A549 (cell line): ENCODE measurements at regions not wholly inside any gene's neighbourhood (a gene's known extent, or its start where the extent isn't known, plus 50 kb on each side); places are given as distances from the start of the nearest gene placed in this dataset.

Experiments
- ATAC-seq, 2 experiments: fragments of 200-7000 bp in 1 of 2; fragments of >200 bp in 1 of 2; cut with Nextera tagmentation in 1 of 2; cut with Tn5 transposase in 1 of 2; 3 replicates each; pipeline versions ENCODE4 v1.8.0 to v1.9.1; 2018 to 2020; ENCODE audit warnings: mild to moderate bottlenecking in 1 of 2, moderate library complexity in 1 of 2
- CTCF ChIA-PET: fragments of 300-600 bp; sonication (Branson Sonifier 250); formaldehyde crosslinking; extraction: SDS; loops from one replicate; lab custom pipeline; 2021; ENCODE audit warnings: antibody characterized with exemption, inconsistent platforms; lab: Yijun Ruan, JAX
- POLR2A ChIA-PET: fragments of 350-600 bp; formaldehyde crosslinking; extraction: SDS; loops from one replicate; lab custom pipeline; 2021; ENCODE audit warnings: antibody characterized with exemption, inconsistent platforms; lab: Yijun Ruan, JAX
- DNase-seq, 2 experiments: peaks; one replicate each; pipeline versions ENCODE4 v3.0.0 to v3.0.0-alpha.2; 2011 to 2016; ENCODE audit warnings: low read depth in 1 of 2, low spot score in 1 of 2
- FAIRE-seq: peaks from 2 replicates; lab custom pipeline; 2011; peaks lifted over from hg19 to GRCh38; lab: Jason Lieb, UNC
- H3K27ac ChIP-seq, 2 experiments: fragments of >200 bp; sonication (Bioruptor Twin); formaldehyde crosslinking; 3 replicates each; pipeline ENCODE4 v1.5.1; 2016 to 2017
- H3K4me1 ChIP-seq: fragments of >200 bp; sonication (Bioruptor Twin); formaldehyde crosslinking; 3 replicates; pipeline ENCODE4 v1.6.1; 2016
- H3K4me2 ChIP-seq: fragments of >200 bp; sonication (Bioruptor Twin); formaldehyde crosslinking; 3 replicates; pipeline ENCODE4 v1.6.1; 2016
- H3K4me3 ChIP-seq: fragments of >200 bp; sonication (Bioruptor Twin); formaldehyde crosslinking; 3 replicates; pipeline ENCODE4 v1.5.1; 2016
- H3K9me3 ChIP-seq: fragments of >200 bp; sonication (Bioruptor Twin); formaldehyde crosslinking; 3 replicates; pipeline ENCODE4 v1.6.1; 2016
- ATOH8 ChIP-seq: fragments of 250-450 bp; sonication (Bioruptor Pico); IDR thresholded peaks from 2 replicates; pipeline ENCODE4 v1.5.0; 2020; ENCODE audit warnings: low read depth, mild to moderate bottlenecking, moderate library complexity
- BHLHE40 ChIP-seq: IDR thresholded peaks from 2 replicates; pipeline ENCODE4 v1.6.1; 2012; ENCODE audit warnings: low read depth, low read length, inconsistent platforms
- CTCF ChIP-seq: fragments of >200 bp; sonication (Bioruptor Twin); formaldehyde crosslinking; IDR thresholded peaks from 3 replicates; pipeline ENCODE4 v1.5.1; 2016
- EP300 ChIP-seq, 2 experiments: fragments of >200 bp; sonication (Bioruptor Twin); formaldehyde crosslinking; IDR thresholded peaks; 2 replicates in 1 of 2; 3 replicates in 1 of 2; pipeline ENCODE4 v1.6.1; 2016 to 2017
- FOSB ChIP-seq: fragments of 250-450 bp; sonication (Bioruptor Pico); IDR thresholded peaks from 2 replicates; pipeline ENCODE4 v1.5.0; 2020; ENCODE audit warnings: mild to moderate bottlenecking, moderate library complexity
- FOSL2 ChIP-seq, 2 experiments: fragments of 450-650 bp in 1 of 2; fragments of >200 bp in 1 of 2; sonication (Bioruptor Twin) in 1 of 2; formaldehyde crosslinking; IDR thresholded peaks; 2 replicates each; pipeline versions ENCODE4 v1.5.0 to v1.6.1; 2016 to 2020; ENCODE audit warnings: mild to moderate bottlenecking in 1 of 2, moderate library complexity in 1 of 2
- GATA3 ChIP-seq: IDR thresholded peaks from 2 replicates; pipeline ENCODE4 v1.6.1; 2012; ENCODE audit warnings: borderline replicate concordance
- HES2 ChIP-seq: fragments of >200 bp; sonication (Bioruptor Twin); formaldehyde crosslinking; IDR thresholded peaks from 2 replicates; pipeline ENCODE4 v1.6.1; 2016
- HOXA7 ChIP-seq: fragments of 250-450 bp; sonication (Bioruptor Pico); IDR thresholded peaks from 2 replicates; pipeline ENCODE4 v1.5.0; 2020; ENCODE audit warnings: mild to moderate bottlenecking, moderate library complexity
- JUN ChIP-seq, 2 experiments: fragments of >200 bp; sonication (Bioruptor Twin); formaldehyde crosslinking; IDR thresholded peaks; 2 replicates in 1 of 2; 3 replicates in 1 of 2; pipeline ENCODE4 v1.6.1; 2016 to 2017
- KDM1A ChIP-seq: fragments of 200-600 bp; sonication (generic); IDR thresholded peaks from 2 replicates; pipeline ENCODE4 v1.6.1; 2016; ENCODE audit warnings: low read depth, mild to moderate bottlenecking
- KDM5A ChIP-seq: fragments of 200-600 bp; sonication (generic); IDR thresholded peaks from 2 replicates; pipeline ENCODE4 v1.6.1; 2016; ENCODE audit warnings: antibody characterized with exemption, mild to moderate bottlenecking
- MAFK ChIP-seq: fragments of 450-650 bp; IDR thresholded peaks from 2 replicates; pipeline ENCODE4 v1.6.1; 2014; ENCODE audit not compliant: partially characterized antibody
- MYC ChIP-seq: IDR thresholded peaks from 2 replicates; pipeline ENCODE4 v1.6.1; 2012; ENCODE audit warnings: mild to moderate bottlenecking, inconsistent platforms, low read length, improper control_type of control experiment, borderline replicate concordance
- PHF8 ChIP-seq: fragments of 200-600 bp; sonication (generic); IDR thresholded peaks from 2 replicates; pipeline ENCODE4 v1.6.1; 2016; ENCODE audit warnings: low read depth, mild to moderate bottlenecking, antibody characterized with exemption, moderate library complexity, borderline replicate concordance
- POLR2A ChIP-seq: IDR thresholded peaks from 2 replicates; pipeline ENCODE4 v1.6.1; 2012; ENCODE audit warnings: mild to moderate bottlenecking, low read length
- POLR2AphosphoS2 ChIP-seq: conservative IDR thresholded peaks from 2 replicates; pipeline ENCODE4 v1.6.1; 2012; ENCODE audit warnings: low read length, improper control_type of control experiment, inconsistent platforms
- RAD21 ChIP-seq, 2 experiments: fragments of >200 bp in 1 of 2; sonication (Bioruptor Twin) in 1 of 2; formaldehyde crosslinking in 1 of 2; IDR thresholded peaks in 1 of 2; conservative IDR thresholded peaks in 1 of 2; 2 replicates in 1 of 2; 3 replicates in 1 of 2; pipeline ENCODE4 v1.6.1; 2012 to 2018; ENCODE audit warnings: inconsistent platforms in 1 of 2
- RARB ChIP-seq: fragments of 250-450 bp; sonication (Bioruptor Pico); IDR thresholded peaks from 2 replicates; pipeline ENCODE4 v1.8.0; 2021; ENCODE audit warnings: mild to moderate bottlenecking, moderate library complexity
- RCOR1 ChIP-seq: fragments of 150-350 bp; IDR thresholded peaks from 2 replicates; pipeline ENCODE4 v1.6.1; 2014; ENCODE audit warnings: antibody characterized with exemption, low read length, low read depth
- REST ChIP-seq: fragments of 200-600 bp; sonication (generic); IDR thresholded peaks from 2 replicates; pipeline ENCODE4 v1.6.1; 2016; ENCODE audit warnings: antibody characterized with exemption, mild to moderate bottlenecking, moderate library complexity
- RNF2 ChIP-seq: fragments of 200-600 bp; sonication (generic); IDR thresholded peaks from 2 replicates; pipeline ENCODE4 v1.6.1; 2016; ENCODE audit warnings: low read depth, mild to moderate bottlenecking, antibody characterized with exemption, moderate library complexity, borderline replicate concordance
- SMC3 ChIP-seq: fragments of >200 bp; sonication (Bioruptor Twin); formaldehyde crosslinking; IDR thresholded peaks from 3 replicates; pipeline ENCODE4 v1.6.1; 2018; ENCODE audit warnings: inconsistent platforms
- SREBF2 ChIP-seq: fragments of 450-650 bp; IDR thresholded peaks from 2 replicates; pipeline ENCODE4 v1.6.1; 2014; ENCODE audit warnings: mild to moderate bottlenecking, moderate library complexity
- ZC3H11A ChIP-seq: fragments of 450-650 bp; IDR thresholded peaks from 2 replicates; pipeline ENCODE4 v1.6.1; 2014; ENCODE audit warnings: antibody characterized with exemption, mild to moderate bottlenecking
- ZFP36 ChIP-seq: fragments of 450-650 bp; IDR thresholded peaks from 2 replicates; pipeline ENCODE4 v1.6.1; 2014; ENCODE audit warnings: borderline replicate concordance; ENCODE audit not compliant: partially characterized antibody
- ZNF302 ChIP-seq: fragments of 250-450 bp; sonication (Bioruptor Pico); IDR thresholded peaks from 2 replicates; pipeline ENCODE4 v1.9.0; 2021; ENCODE audit warnings: inconsistent platforms, mild to moderate bottlenecking, moderate library complexity
- ZSCAN20 ChIP-seq: fragments of 250-450 bp; sonication (Bioruptor Pico); IDR thresholded peaks from 2 replicates; pipeline ENCODE4 v1.8.0; 2022; ENCODE audit warnings: mild to moderate bottlenecking, moderate library complexity
- WGBS: methylation state at CpG from one replicate; pipeline ENCODE4 v1.1.6; 2017; ENCODE audit errors: missing lambda C conversion rate; 5-methylcytosine and 5-hydroxymethylcytosine counted together

GRCh38 chr4:126708716-126709115, 924.0 kb upstream of the INTU start:
- FAIRE-seq (no peak), DNase-seq (no peak), ATAC-seq (no peak)
- no peak overlapping the region for H3K27ac ChIP-seq
- H3K4me3 ChIP-seq = no peak overlapping the region
- ChIA-PET CTCF (no interaction called here), POLR2A (no interaction called here)
- no peak overlapping the region for H3K4me2 ChIP-seq
- H3K9me3 ChIP-seq = no peaks in the 10 kb centered on the region
- H3K4me1 ChIP-seq = no peaks in the 10 kb centered on the region
- WGBS = 36% methylated on average over 2 of the region's 2 CpGs
- no peak for TF ChIP-seq REST
- TF ChIP-seq HOXA7 (CRISPR knock-in tag) = no peak
- TF ChIP-seq RCOR1 = no peak
- no peak for TF ChIP-seq GATA3
- no peak for TF ChIP-seq HES2
- no peak for TF ChIP-seq RNF2
- no peak for TF ChIP-seq SREBF2
- no peak for TF ChIP-seq FOSB (CRISPR knock-in tag)
- no peak for TF ChIP-seq CTCF
- no peak for TF ChIP-seq ZFP36
- no peak for TF ChIP-seq KDM5A
- TF ChIP-seq RARB (CRISPR knock-in tag) = no peak
- TF ChIP-seq MAFK = no peak
- no peak for TF ChIP-seq POLR2A
- TF ChIP-seq MYC = no peak

GRCh38 chr4:126710935-126711334, 921.8 kb upstream of the INTU start:
- FAIRE-seq = no peak
- no peak overlapping the region for H3K4me2 ChIP-seq
- POLR2A ChIA-PET = no interaction called here
- ATAC-seq = no peak
- H3K9me3 ChIP-seq = no peaks in the 10 kb centered on the region
- no peak overlapping the region for H3K27ac ChIP-seq
- DNase-seq = no peak
- CTCF ChIA-PET = no interaction called here
- H3K4me3 ChIP-seq = no peak overlapping the region
- no peak for TF ChIP-seq ZNF302 (CRISPR knock-in tag)
- TF ChIP-seq ZC3H11A = no peak
- no peak for TF ChIP-seq RAD21 (conservative IDR thresholded peaks at IDR 0.05 in 1 of 2, IDR thresholded peaks at IDR 0.05 in 1 of 2)
- no peak for TF ChIP-seq HES2
- TF ChIP-seq JUN (IDR thresholded peaks at IDR 0.05) = no peak
- no peak for TF ChIP-seq FOSL2 (IDR thresholded peaks at IDR 0.05)
- TF ChIP-seq FOSL2 (CRISPR knock-in tag; IDR thresholded peaks at IDR 0.05) = no peak
- no peak for TF ChIP-seq SREBF2
- no peak for TF ChIP-seq REST
- no peak for TF ChIP-seq SMC3
- no peak for TF ChIP-seq KDM1A
- no peak for TF ChIP-seq PHF8
- no peak for TF ChIP-seq EP300 (IDR thresholded peaks at IDR 0.05)
- TF ChIP-seq POLR2AphosphoS2 = no peak
- no peak for TF ChIP-seq ATOH8 (CRISPR knock-in tag)
- TF ChIP-seq BHLHE40 = no peak
- no peak for TF ChIP-seq FOSB (CRISPR knock-in tag)
- no peak for TF ChIP-seq ZSCAN20 (CRISPR knock-in tag)
- no peaks in the 10 kb centered on the region for H3K4me1 ChIP-seq
